ENCODE measurements at regions not wholly inside any gene's neighbourhood (a gene's known extent, or its start where the extent isn't known, plus 50 kb on each side); places are given as distances from the start of the nearest gene placed in this dataset.

DNA sequence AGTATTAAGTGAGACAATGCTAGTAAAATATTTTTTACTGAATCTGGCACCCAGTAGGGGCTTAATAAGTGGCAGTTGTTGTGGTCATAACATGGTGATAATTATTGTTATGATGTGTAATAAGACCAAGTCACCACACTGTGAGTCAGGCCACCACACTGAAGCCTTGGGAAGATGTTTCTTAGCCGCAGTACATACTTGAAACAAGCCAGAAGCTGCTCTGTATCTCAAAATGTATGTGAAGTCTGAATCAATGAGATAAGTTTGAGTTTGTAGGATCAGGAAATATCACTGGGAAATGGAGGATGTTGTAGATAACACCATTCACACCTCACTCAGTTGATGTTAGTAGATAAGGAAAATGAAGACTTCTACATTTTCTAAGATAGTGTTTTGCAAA lies 51.3 kb upstream of the PTPN3 start:
- H3K4me3 ChIP-seq (ENCODE audit: low read depth, low read length) = no peak overlapping the region

DNA sequence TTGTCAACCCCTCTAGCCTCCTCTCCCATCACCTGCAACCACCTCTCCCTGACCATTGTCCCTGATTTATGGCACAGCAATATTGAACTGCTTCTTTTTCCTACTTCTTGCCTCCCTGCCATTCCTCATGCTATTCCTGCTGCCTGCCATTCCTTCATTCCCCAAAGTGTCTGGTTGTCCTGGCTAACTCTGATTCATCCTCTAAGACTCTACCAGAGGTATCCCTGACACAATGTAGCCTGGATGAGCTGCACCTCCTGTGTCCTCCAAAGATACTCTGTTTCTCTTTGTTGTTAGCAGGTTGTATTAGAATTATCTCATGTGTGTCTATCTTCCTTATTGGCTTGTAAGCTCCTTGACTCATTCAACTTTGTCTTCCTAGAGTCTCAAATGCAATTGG lies 53.5 kb upstream of the PTPN3 start:
- H3K4me3 ChIP-seq (ENCODE audit: low read depth, low read length) = no peak overlapping the region

GRCh38 chr9:109555215-109555614 lies 57.1 kb upstream of the PTPN3 start:
- no peak overlapping the region for H3K4me3 ChIP-seq (ENCODE audit: low read depth, low read length)

- no peak overlapping the region for H3K4me3 ChIP-seq (ENCODE audit: low read depth, low read length)
These were observed 58.0 kb upstream of the PTPN3 start for GRCh38 chr9:109556061-109556460.

GRCh38 chr9:109556786-109557185 lies 58.7 kb upstream of the PTPN3 start:
- H3K4me3 ChIP-seq (ENCODE audit: low read depth, low read length) = no peak overlapping the region

GRCh38 chr9:109557481-109557880 lies 59.4 kb upstream of the PTPN3 start:
- H3K4me3 ChIP-seq (ENCODE audit: low read depth, low read length) = no peak overlapping the region

DNA sequence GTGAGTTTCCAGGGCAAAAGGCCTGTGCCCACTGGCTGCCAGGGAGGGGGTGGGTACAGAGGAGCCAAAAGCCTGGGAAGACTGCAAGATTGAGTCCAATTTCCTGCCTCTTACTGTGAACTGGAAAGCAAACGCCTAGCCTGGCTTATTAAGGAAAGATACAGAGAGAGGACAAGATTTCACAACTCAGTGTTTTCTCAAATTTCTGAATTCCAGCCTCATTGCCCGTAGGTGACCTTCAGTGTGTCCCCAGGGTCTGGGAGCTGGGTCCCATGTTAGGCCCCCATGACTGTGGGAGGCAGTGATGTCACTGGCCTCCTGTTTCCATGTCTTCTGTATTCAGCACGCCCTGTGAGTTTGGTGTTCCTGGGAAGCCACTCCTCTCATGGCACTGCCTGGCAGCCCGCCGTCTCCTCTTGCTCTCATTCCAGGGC lies 60.6 kb upstream of the PTPN3 start:
- no peak overlapping the region for H3K4me3 ChIP-seq (ENCODE audit: low read depth, low read length)

- no peak overlapping the region for H3K4me3 ChIP-seq (ENCODE audit: low read depth, low read length)
These were observed 62.5 kb upstream of the PTPN3 start for GRCh38 chr9:109560470-109561132.

DNA sequence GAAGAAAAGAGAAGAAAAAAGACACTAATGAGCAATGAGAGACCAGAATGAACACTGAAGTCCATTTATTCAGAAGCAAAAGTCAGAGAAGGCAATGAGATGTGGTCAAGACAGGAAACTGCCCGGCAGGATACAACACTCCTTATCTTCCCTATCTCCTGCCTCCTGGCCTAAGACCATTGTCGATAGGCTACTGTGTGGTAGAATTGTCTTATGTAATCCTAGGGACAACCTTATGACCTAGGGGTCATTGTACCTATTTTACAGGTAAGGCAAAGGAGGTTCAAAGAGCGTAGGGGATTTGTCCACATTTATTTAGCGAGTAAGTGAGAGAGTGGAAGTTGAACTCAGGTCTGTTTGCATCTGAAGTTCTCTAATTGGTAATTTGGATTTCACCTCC lies 63.0 kb upstream of the PTPN3 start:
- H3K4me3 ChIP-seq (ENCODE audit: low read depth, low read length) = no peak overlapping the region

GRCh38 chr9:109568089-109568488 lies 70.0 kb upstream of the PTPN3 start:
- no peak overlapping the region for H3K4me3 ChIP-seq (ENCODE audit: low read depth, low read length)

DNA sequence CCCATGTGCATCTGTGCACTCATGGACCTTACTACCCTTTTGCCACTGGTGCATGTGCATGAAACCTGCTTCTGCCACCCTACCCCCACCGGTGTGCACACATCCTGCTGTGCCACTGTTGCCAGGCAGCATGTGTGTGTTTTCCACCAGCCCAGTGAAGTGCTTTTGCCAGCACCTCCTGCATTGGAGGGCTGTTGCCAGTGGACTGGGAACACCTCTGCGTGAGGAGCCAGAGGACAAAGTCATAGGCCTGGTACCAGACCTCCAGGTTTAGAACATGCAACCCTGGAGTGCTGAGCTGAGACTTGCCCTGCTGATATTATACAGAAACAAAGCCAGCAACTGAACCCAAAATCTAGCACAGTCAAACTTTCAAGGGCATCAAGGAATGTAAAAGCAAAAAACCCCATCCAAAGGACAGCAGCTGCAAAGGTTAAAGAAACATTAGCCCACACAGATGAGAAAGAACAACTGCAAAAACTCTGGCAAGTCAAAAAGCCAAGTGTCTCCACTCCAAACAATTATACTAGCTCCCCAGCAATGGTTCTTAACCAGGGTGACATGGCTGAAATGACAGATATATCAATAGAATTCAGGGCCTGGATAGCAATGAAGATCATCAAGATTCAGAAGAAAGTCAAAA lies 70.6 kb upstream of the PTPN3 start:
- H3K4me3 ChIP-seq (ENCODE audit: low read depth, low read length) = no peak overlapping the region

- H3K4me3 ChIP-seq (ENCODE audit: low read depth, low read length) = no peak overlapping the region
These were observed 76.2 kb upstream of the PTPN3 start for GRCh38 chr9:109574061-109574882.

GRCh38 chr9:109576762-109577161 lies 78.7 kb upstream of the PTPN3 start:
- no peak overlapping the region for H3K4me3 ChIP-seq (ENCODE audit: low read depth, low read length)

- no peak overlapping the region for H3K4me3 ChIP-seq (ENCODE audit: low read depth, low read length)
These were observed 81.3 kb upstream of the PTPN3 start for GRCh38 chr9:109579191-109579948.

GRCh38 chr9:109582386-109582785 lies 84.3 kb upstream of the PTPN3 start:
- no peak overlapping the region for H3K4me3 ChIP-seq (ENCODE audit: low read depth, low read length)

- no peak overlapping the region for H3K4me3 ChIP-seq (ENCODE audit: low read depth, low read length)
These were observed 86.1 kb upstream of the PTPN3 start for GRCh38 chr9:109584205-109584604.

- H3K4me3 ChIP-seq (ENCODE audit: low read depth, low read length) = no peak overlapping the region
These were observed 87.7 kb upstream of the PTPN3 start for GRCh38 chr9:109585796-109586195.

DNA sequence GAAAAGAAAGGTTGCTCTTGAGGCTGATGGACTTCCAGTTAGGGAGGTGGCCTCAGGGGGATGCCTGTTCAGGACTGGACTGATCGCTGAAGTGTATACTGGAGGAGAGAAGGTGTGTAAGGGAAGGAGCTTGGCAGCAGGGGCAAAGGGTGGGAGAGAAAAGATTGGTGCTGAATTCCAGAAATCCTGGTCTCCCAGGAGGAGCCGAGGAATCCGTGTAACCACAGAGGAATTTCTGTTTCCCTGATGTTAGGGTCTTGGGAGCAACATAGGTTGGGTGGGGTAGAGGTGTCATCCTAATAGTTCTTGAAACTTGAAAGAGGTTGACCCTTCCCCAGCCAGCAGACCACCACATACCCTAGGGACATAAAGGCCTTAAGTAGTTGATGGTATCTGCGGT lies 88.9 kb upstream of the PTPN3 start:
- no peak overlapping the region for H3K4me3 ChIP-seq (ENCODE audit: low read depth, low read length)

GRCh38 chr9:109588415-109588814 lies 90.3 kb upstream of the PTPN3 start:
- no peak overlapping the region for H3K4me3 ChIP-seq (ENCODE audit: low read depth, low read length)

DNA sequence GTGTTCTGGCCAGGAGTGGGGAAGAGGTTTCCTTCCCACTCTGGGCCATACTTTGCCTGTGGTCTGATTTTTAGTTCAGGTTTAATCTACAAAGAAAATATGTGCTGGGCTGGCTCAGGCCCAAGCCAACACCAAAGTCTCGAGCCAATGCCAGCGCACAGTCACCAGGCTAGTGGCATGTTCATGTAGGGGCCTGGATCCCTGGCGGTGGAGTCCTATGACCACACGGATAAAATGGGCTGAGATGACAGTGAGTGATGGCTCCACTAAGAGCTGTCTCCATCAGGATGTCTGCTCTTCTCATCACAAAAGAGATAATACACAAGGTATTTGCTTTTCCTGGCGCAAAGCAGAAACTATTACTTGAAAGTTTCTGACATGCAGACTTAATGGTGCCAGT lies 92.9 kb upstream of the PTPN3 start:
- H3K4me3 ChIP-seq (ENCODE audit: low read depth, low read length) = no peak overlapping the region

DNA sequence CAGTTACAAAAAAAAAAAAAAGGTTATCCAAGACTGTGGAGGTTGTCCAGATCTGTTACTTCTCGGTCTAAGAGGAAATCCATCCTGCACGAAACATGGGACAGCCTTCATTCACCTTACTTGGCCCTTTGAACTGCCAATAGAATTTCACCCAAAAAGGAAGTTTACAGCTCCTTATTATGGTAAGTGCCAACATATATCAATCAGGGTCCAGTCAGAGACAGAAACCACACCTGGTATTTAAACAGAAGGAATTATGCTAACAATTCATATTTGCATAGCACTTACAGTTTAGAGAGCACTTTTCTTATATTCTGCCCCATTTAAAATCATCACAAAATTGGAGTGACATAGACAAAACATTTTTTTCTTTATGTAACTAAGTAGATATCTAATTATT lies 93.6 kb upstream of the PTPN3 start:
- H3K4me3 ChIP-seq (ENCODE audit: low read depth, low read length) = no peak overlapping the region
